ENCODE measurements at regions not wholly inside any gene's neighbourhood (a gene's known extent, or its start where the extent isn't known, plus 50 kb on each side); places are given as distances from the start of the nearest gene placed in this dataset.
"Not testable (repeated sequence)": the region's sequence is repeated elsewhere in the genome, so short reads cannot be mapped to it uniquely, and the experiment has no call there.

- H3K36me3 ChIP-seq (ENCODE audit: low read depth, missing control alignments) = no peaks in the 10 kb centered on the region
- no peaks in the 10 kb centered on the region for H3K4me1 ChIP-seq
- intact Hi-C loops (cut with DNase I; ENCODE audit: low total_unique reads) = no loop called here
- no peak overlapping the region for H3K27ac ChIP-seq
- no peaks in the 10 kb centered on the region for H3K9me3 ChIP-seq
- no peaks in the 10 kb centered on the region for H3K27me3 ChIP-seq
- H3K4me3 ChIP-seq = no peak overlapping the region
- no peak for DNase-seq
- TF ChIP-seq POLR2A (IDR thresholded peaks at IDR 0.05) (no peak), CTCF (IDR thresholded peaks at IDR 0.05) (no peak)
Observed at GRCh38 chr1:100658716-100659026, 60.9 kb upstream of the VCAM1 start.

GRCh38 chr1:100661176-100661575 is 58.4 kb upstream of the VCAM1 start:
- Histone ChIP-seq H3K9me3 (no peaks in the 10 kb centered on the region), H3K4me3 (no peak overlapping the region), H3K4me1 (no peaks in the 10 kb centered on the region), H3K36me3 (ENCODE audit: low read depth, missing control alignments) (no peaks in the 10 kb centered on the region), H3K27me3 (no peaks in the 10 kb centered on the region), H3K27ac (no peak overlapping the region)
- no peak for TF ChIP-seq CTCF (IDR thresholded peaks at IDR 0.05)
- TF ChIP-seq POLR2A (IDR thresholded peaks at IDR 0.05) = no peak
- DNase-seq = no peak
- 63 to 65% methylated on average over 1 of the region's 1 CpG for WGBS, 2 donors
- intact Hi-C loops (cut with DNase I; ENCODE audit: low total_unique reads) = no loop called here

- DNase-seq; H3K4me1 ChIP-seq; H3K27me3 ChIP-seq; H3K27ac ChIP-seq; H3K9me3 ChIP-seq; intact Hi-C loops (cut with DNase I; ENCODE audit: low total_unique reads); H3K4me3 ChIP-seq; H3K36me3 ChIP-seq (ENCODE audit: low read depth, missing control alignments): not testable (repeated sequence)
- WGBS, 2 donors = 90 to 95% methylated on average over 7 of the region's 7 CpGs
Observed at GRCh38 chr1:100668494-100668893, 51.0 kb upstream of the VCAM1 start.

Measured in testis (tissue), 2 donors.